HCT116 (cell line): ENCODE measurements at regions not wholly inside any gene's neighbourhood (a gene's known extent, or its start where the extent isn't known, plus 50 kb on each side); places are given as distances from the start of the nearest gene placed in this dataset.

Source experiments
- ATAC-seq: fragments of 200-7000 bp; cut with Tn5 transposase; 2 replicates; pipeline ENCODE4 v1.9.1; 2020; ENCODE audit warnings: mild to moderate bottlenecking, moderate library complexity
- BruUV-seq: library from RNA; stranded (reverse); fragments of 400-500 nt; replicated peaks from 2 replicates; lab custom pipeline; 2021; lab: Mats Ljungman, UMichigan
- CTCF ChIA-PET: fragments of 300-600 bp; sonication (Branson Sonifier 250); formaldehyde crosslinking; loops from one replicate; lab custom pipeline; 2021; ENCODE audit warnings: antibody characterized with exemption; lab: Charles Lee
- POLR2A ChIA-PET: fragments of 300-600, 350-600 bp; sonication (Branson Sonifier 250); formaldehyde crosslinking; loops from one replicate; lab custom pipeline; 2021; ENCODE audit warnings: antibody characterized with exemption; lab: Charles Lee
- RAD21 ChIA-PET, 2 experiments: fragments of 300-600 bp; sonication (Branson Sonifier 250); formaldehyde crosslinking; loops; one replicate each; lab custom pipeline; 2023; ENCODE audit warnings: low total read pairs in 2 of 2; ENCODE audit not compliant: uncharacterized antibody in 2 of 2, unreplicated experiment in 2 of 2, low non-redundant PET in 1 of 2; lab: Charles Lee
- DNase-seq: peaks from one replicate; pipeline ENCODE4 v3.0.0-alpha.2; 2010; ENCODE audit warnings: low read depth, low spot score
- H2AFZ ChIP-seq: fragments of 200-600 bp; shearing (Covaris generic), sonication (generic); 2 replicates; pipeline ENCODE4 v1.6.1; 2017; ENCODE audit warnings: low read depth, mixed run types, mixed read lengths, antibody characterized with exemption, low read length; ENCODE audit not compliant: poor library complexity, severe bottlenecking
- H3K27ac ChIP-seq: 2 replicates; pipeline ENCODE4 v1.5.1; 2012; ENCODE audit warnings: low read depth, low read length
- H3K27me3 ChIP-seq: fragments of 200-600 bp; sonication (generic); 2 replicates; pipeline ENCODE4 v1.6.1; 2016; ENCODE audit warnings: mixed run types, low read length, mixed read lengths; ENCODE audit not compliant: insufficient read depth
- H3K36me3 ChIP-seq, 2 experiments: fragments of 200-500 bp in 1 of 2; fragments of 200-600 bp in 1 of 2; sonication (Bioruptor generic) in 1 of 2; sonication (generic) in 1 of 2; 2 replicates each; pipeline versions ENCODE4 v1.5.1 to v1.6.1; 2014 to 2016; ENCODE audit warnings: low read length in 2 of 2, inconsistent platforms in 1 of 2, mixed read lengths in 1 of 2, mixed run types in 1 of 2; ENCODE audit not compliant: insufficient read depth in 2 of 2, control insufficient read depth in 1 of 2
- H3K4me1 ChIP-seq, 2 experiments: fragments of 200-600 bp in 1 of 2; sonication (generic) in 1 of 2; 2 replicates each; pipeline versions ENCODE4 v1.5.1 to v1.6.1; 2012 to 2017; ENCODE audit warnings: low read length in 2 of 2, inconsistent platforms in 1 of 2, mild to moderate bottlenecking in 1 of 2, mixed read lengths in 1 of 2, mixed run types in 1 of 2, moderate library complexity in 1 of 2; ENCODE audit not compliant: insufficient read depth in 2 of 2, control insufficient read depth in 1 of 2
- H3K4me2 ChIP-seq: fragments of 200-600 bp; sonication (generic); 2 replicates; pipeline ENCODE4 v1.6.1; 2017; ENCODE audit warnings: mixed run types, low read length, mixed read lengths
- H3K4me3 ChIP-seq, 2 experiments: fragments of 200-600 bp in 1 of 2; sonication (generic) in 1 of 2; replicated peaks in 1 of 2; 2 replicates each; pipeline ENCODE4 v1.5.1; 2011 to 2016; ENCODE audit warnings: low read length in 2 of 2, control low read depth in 1 of 2, low read depth in 1 of 2, mild to moderate bottlenecking in 1 of 2, mixed read lengths in 1 of 2, mixed run types in 1 of 2
- H3K79me2 ChIP-seq: fragments of 200-600 bp; sonication (generic); 2 replicates; pipeline ENCODE4 v1.6.1; 2017; ENCODE audit warnings: mild to moderate bottlenecking, mixed run types, low read length, moderate library complexity, mixed read lengths; ENCODE audit not compliant: insufficient read depth
- H3K9ac ChIP-seq: fragments of 200-600 bp; sonication (generic); 2 replicates; pipeline ENCODE4 v1.6.1; 2016; ENCODE audit warnings: low read length, mixed read lengths
- H3K9me2 ChIP-seq: fragments of 200-600 bp; sonication (generic), shearing (Covaris generic); 2 replicates; pipeline ENCODE4 v1.6.1; 2017; ENCODE audit warnings: mixed run types, mild to moderate bottlenecking, moderate library complexity; ENCODE audit not compliant: insufficient read depth
- H3K9me3 ChIP-seq, 2 experiments: fragments of 200-500 bp in 1 of 2; fragments of 200-600 bp in 1 of 2; sonication (Bioruptor generic) in 1 of 2; sonication (generic) in 1 of 2; 2 replicates each; pipeline ENCODE4 v1.6.1; 2014 to 2017; ENCODE audit warnings: low read length in 2 of 2, mixed read lengths in 2 of 2, inconsistent platforms in 1 of 2, low read depth in 1 of 2, mild to moderate bottlenecking in 1 of 2, mixed run types in 1 of 2, moderate library complexity in 1 of 2; ENCODE audit not compliant: control insufficient read depth in 1 of 2, insufficient read depth in 1 of 2
- H4K20me1 ChIP-seq: fragments of 200-600 bp; sonication (generic), shearing (Covaris generic); 2 replicates; pipeline ENCODE4 v1.6.1; 2017; ENCODE audit warnings: mixed run types, mild to moderate bottlenecking, moderate library complexity; ENCODE audit not compliant: insufficient read depth
- MAX ChIP-seq: IDR thresholded peaks from 2 replicates; pipeline ENCODE4 v1.6.1; 2012
- POLR2AphosphoS5 ChIP-seq: IDR thresholded peaks from 2 replicates; pipeline ENCODE4 v1.6.1; 2011; ENCODE audit warnings: mild to moderate bottlenecking, low read depth, low read length, moderate library complexity
- RAD21 ChIP-seq: IDR thresholded peaks from 2 replicates; pipeline ENCODE4 v1.6.1; 2012; ENCODE audit warnings: low read depth, mild to moderate bottlenecking
- SIN3A ChIP-seq: IDR thresholded peaks from 2 replicates; pipeline ENCODE4 v1.6.1; 2012; ENCODE audit warnings: low read depth
- YY1 ChIP-seq: IDR thresholded peaks from 2 replicates; pipeline ENCODE4 v1.6.1; 2011; ENCODE audit warnings: low read length, low read depth, moderate library complexity, mild to moderate bottlenecking; ENCODE audit not compliant: insufficient replicate concordance; ENCODE audit errors: extremely low read depth
- ZFX ChIP-seq: fragments of 450-650 bp; IDR thresholded peaks from 2 replicates; pipeline ENCODE4 v1.6.1; 2017
- ZNF274 ChIP-seq: fragments of 200-500 bp; sonication (Bioruptor generic); IDR thresholded peaks from 2 replicates; pipeline ENCODE4 v1.6.1; 2014; ENCODE audit warnings: mild to moderate bottlenecking, low read depth, low read length, inconsistent platforms
- intact Hi-C: fragments of 100-400 bp; cut with micrococcal nuclease; formaldehyde crosslinking; loops from 2 replicates; pipeline ENCODE4 v1.10.0; 2022

DNA sequence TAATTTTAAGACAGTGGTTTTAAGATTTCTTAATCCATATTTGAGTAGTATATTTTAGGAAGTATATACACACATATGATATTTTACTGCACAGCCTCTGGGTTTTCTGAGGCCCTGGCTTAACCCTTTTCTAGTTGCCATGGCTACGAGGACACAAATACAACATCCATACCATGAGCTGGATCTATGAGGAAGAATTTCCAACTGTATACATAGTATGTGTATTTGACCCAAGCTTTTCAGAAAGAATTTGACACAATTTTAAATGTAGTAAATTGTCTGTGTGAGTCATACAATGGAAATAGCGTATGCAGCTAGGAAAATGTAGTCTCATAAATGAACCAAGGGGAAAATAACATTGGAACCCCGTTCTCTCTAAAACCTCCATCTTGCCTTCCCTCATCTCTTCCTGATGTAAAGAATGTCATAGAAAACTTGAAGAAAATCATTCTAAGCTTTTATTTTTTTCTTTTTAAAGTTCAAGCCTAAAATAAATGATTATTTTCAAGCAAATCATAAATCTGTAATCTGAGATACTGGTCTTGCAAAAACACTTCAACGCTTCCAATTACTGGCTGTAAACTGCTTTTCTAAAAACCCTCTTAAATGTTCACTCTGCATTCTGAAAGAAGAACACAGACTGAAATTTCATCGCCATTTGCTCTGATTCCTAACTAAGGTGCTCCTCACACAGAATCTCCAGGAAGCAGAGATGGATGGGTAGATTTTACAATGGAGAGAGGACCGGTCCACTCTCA lies 172.4 kb downstream of the LACC1 start:
- Histone ChIP-seq H3K27ac (no peak overlapping the region), H3K4me3 (no peak overlapping the region), H3K9ac (no peak overlapping the region), H3K4me2 (no peak overlapping the region), H3K9me2 (no peaks in the 10 kb centered on the region), H4K20me1 (no peaks in the 10 kb centered on the region), H3K4me1 (no peaks in the 10 kb centered on the region), H3K27me3 (no peaks in the 10 kb centered on the region), H3K36me3 (no peaks in the 10 kb centered on the region), H3K79me2 (no peaks in the 10 kb centered on the region), H2AFZ (no peak overlapping the region), H3K9me3 (no peaks in the 10 kb centered on the region)
- ATAC-seq = no peak
- no TSS peak for BruUV-seq
- no peak for TF ChIP-seq ZFX
- no peak for TF ChIP-seq POLR2AphosphoS5
- TF ChIP-seq YY1 = no peak
- no peak for TF ChIP-seq MAX
- ChIA-PET POLR2A (interaction anchor here (1.8 kb wide), 1 partner anchor 385 kb away, joined by 7 read pairs; no protein-coding TSS in a partner anchor), RAD21 (no interaction called here), CTCF (interaction anchor here (0.6 to 1.6 kb wide), 3 partner anchors 139 to 1257 kb away, joined by 3 to 9 read pairs (median 4); no protein-coding TSS in a partner anchor)
- intact Hi-C loops = loop anchor here (5.0 kb wide), 2 partner anchors 90 to 190 kb away; no protein-coding TSS in a partner anchor
- no peak for DNase-seq

- H3K9me2 ChIP-seq = no peaks in the 10 kb centered on the region
- no peaks in the 10 kb centered on the region for H3K79me2 ChIP-seq
- TF ChIP-seq MAX (no peak), YY1 (no peak), SIN3A (no peak), ZNF274 (no peak), RAD21 (no peak)
- DNase-seq (no peak), ATAC-seq (no peak)
- POLR2A ChIA-PET = interaction anchor here (1.8 kb wide), 1 partner anchor 384 kb away, joined by 7 read pairs; no protein-coding TSS in a partner anchor
- CTCF ChIA-PET = interaction anchor here (0.6 kb wide), 1 partner anchor 56 kb away, joined by 3 read pairs; no protein-coding TSS in a partner anchor
- H3K36me3 ChIP-seq = no peaks in the 10 kb centered on the region
- no peak overlapping the region for H3K27ac ChIP-seq
- no peaks in the 10 kb centered on the region for H3K9me3 ChIP-seq
- H3K9ac ChIP-seq = no peak overlapping the region
- no peaks in the 10 kb centered on the region for H4K20me1 ChIP-seq
- intact Hi-C loops = loop anchor here (5.0 kb wide), 2 partner anchors 90 to 190 kb away; no protein-coding TSS in a partner anchor
- no TSS peak for BruUV-seq
- no peak overlapping the region for H3K4me2 ChIP-seq
- RAD21 ChIA-PET = no interaction called here
- no peaks in the 10 kb centered on the region for H3K4me1 ChIP-seq
- H2AFZ ChIP-seq = no peak overlapping the region
- no peaks in the 10 kb centered on the region for H3K27me3 ChIP-seq
- H3K4me3 ChIP-seq = no peak overlapping the region
Measured at GRCh38 chr13:44052780-44053184, 173.1 kb downstream of the LACC1 start.
